OCI-LY3 (cell line): ENCODE measurements at regions not wholly inside any gene's neighbourhood (a gene's known extent, or its start where the extent isn't known, plus 50 kb on each side); places are given as distances from the start of the nearest gene placed in this dataset.

Experiments used
- CTCF ChIP-seq: fragments of 200-600, 300-600 bp; sonication (generic); IDR thresholded peaks from 2 replicates; pipeline ENCODE4 v1.5.1; 2014; ENCODE audit warnings: antibody characterized with exemption, low read length, low read depth
- EZH2phosphoT487 ChIP-seq: fragments of 200-600 bp; shearing (Covaris generic); IDR thresholded peaks from 2 replicates; pipeline ENCODE4 v1.6.1; 2018; ENCODE audit warnings: antibody characterized with exemption, mixed run types, low read depth

GRCh38 chr3:16724487-16724886 lies 119.3 kb upstream of the DAZL start:
- TF ChIP-seq CTCF (no peak), EZH2phosphoT487 (no peak)
